ENCODE measurements at regions not wholly inside any gene's neighbourhood (a gene's known extent, or its start where the extent isn't known, plus 50 kb on each side); places are given as distances from the start of the nearest gene placed in this dataset.

- no peak for FAIRE-seq
- H2BK12ac ChIP-seq (ENCODE audit: low read depth, low read length): no peak overlapping the region
- H2BK20ac ChIP-seq (ENCODE audit: low read length): peak overlapping the region; percentile 32; the same call in 1 of the 2 replicates
- H4K91ac ChIP-seq (replicated peaks; ENCODE audit: insufficient read length, low read length): no peak overlapping the region
- H3K79me1 ChIP-seq (ENCODE audit: low read depth, low read length): no peaks in the 10 kb centered on the region
- no peak overlapping the region for H3K14ac ChIP-seq (ENCODE audit: insufficient read length)
- H4K20me1 ChIP-seq (replicated peaks in 1 of 2; ENCODE audit: control insufficient read depth in 1 of 2, insufficient read depth in 2 of 2, low read length in 2 of 2): no peaks in the 10 kb centered on the region
- H3K36me3 ChIP-seq (ENCODE audit: control insufficient read depth in 2 of 4, insufficient read depth in 4 of 4, low read length in 3 of 4): no peaks in the 10 kb centered on the region
- 89% methylated on average over 8 of the region's 8 CpGs; no CpG with 5 or more reads in 1 of the 2 experiments for WGBS, 2 experiments (ENCODE audit: extremely low coverage in 1 of 2, insufficient coverage in 1 of 2, insufficient read length in 1 of 2, insufficient replicate concordance in 2 of 2, low coverage in 1 of 2, low lambda C conversion rate in 2 of 2, missing lambda C conversion rate in 1 of 2)
- no peak overlapping the region for H3K4me3 ChIP-seq (ENCODE audit: extremely low read depth in 1 of 4, insufficient read depth in 2 of 4, low read depth in 3 of 4, low read length in 4 of 4)
- no peak for DNase-seq (ENCODE audit: low read depth in 1 of 2, low spot score in 2 of 2)
- peaks cover 0 to 9% of the 10 kb centered on the region in 2 experiments; a peak in 1 of 4 replicates for H3K9me3 ChIP-seq (ENCODE audit: insufficient read depth in 2 of 2, low read depth in 1 of 2, low read length in 1 of 2)
- H3K23ac ChIP-seq (ENCODE audit: insufficient read length): no peak overlapping the region
- ChIA-PET POLR2A (ENCODE audit: partially characterized antibody) (no interaction called here), CTCF (ENCODE audit: partially characterized antibody) (interaction anchor here (1.5 to 1.7 kb wide), 2 partner anchors 16 to 44 kb away, joined by 4 read pairs; no protein-coding TSS in a partner anchor)
- H3K4me2 ChIP-seq (ENCODE audit: insufficient read depth in 1 of 2, low read depth in 2 of 2, low read length in 2 of 2): no peak overlapping the region
- H2BK15ac ChIP-seq (ENCODE audit: low read length): no peak overlapping the region; the same call in 1 of the 2 replicates
- H3K27me3 ChIP-seq (replicated peaks in 1 of 4; ENCODE audit: control insufficient read depth in 3 of 4, extremely low read depth in 1 of 4, insufficient read depth in 3 of 4, low read length in 3 of 4): no peaks in the 10 kb centered on the region
- H4K5ac ChIP-seq (ENCODE audit: insufficient read length, low read depth, low read length): no peak overlapping the region
- H3K27ac ChIP-seq (ENCODE audit: low read depth, low read length): no peak overlapping the region
- 0 out of 2 replicates have a peak overlapping the region, but pooled peaks have one; percentile 24 for H2AK5ac ChIP-seq (ENCODE audit: low read depth, low read length)
- H2BK5ac ChIP-seq (ENCODE audit: low read depth, low read length): no peak overlapping the region
- no peak overlapping the region for H3K18ac ChIP-seq (ENCODE audit: extremely low read depth, low read length)
- no peaks in the 10 kb centered on the region for H3K23me2 ChIP-seq (ENCODE audit: low read depth, low read length)
- no peak overlapping the region for H4K8ac ChIP-seq (ENCODE audit: extremely low read depth, insufficient read depth, low read length)
- no peak overlapping the region for H2BK120ac ChIP-seq (replicated peaks; ENCODE audit: low read depth, low read length)
- H3K9ac ChIP-seq (replicated peaks in 1 of 4; ENCODE audit: extremely low read depth in 1 of 4, low read depth in 3 of 4, low read length in 3 of 4): no peak overlapping the region
- no peak overlapping the region for H2AFZ ChIP-seq (ENCODE audit: low read length)
- H3K4ac ChIP-seq (replicated peaks; ENCODE audit: insufficient read length, low read depth, low read length): no peak overlapping the region
- no peak overlapping the region for H3K56ac ChIP-seq (replicated peaks; ENCODE audit: insufficient read length, low read depth, low read length)
- 0 out of 7 replicates have a peak, but pooled peaks cover 0 to 2% (median 0%) of the 10 kb centered on the region in 4 experiments for H3K4me1 ChIP-seq (replicated peaks in 1 of 4; ENCODE audit: control insufficient read depth in 3 of 4, insufficient read depth in 4 of 4, low read length in 3 of 4)
- TF ChIP-seq CHD2 (IDR thresholded peaks at IDR 0.05; ENCODE audit: low read length) (no peak), KDM1A (IDR thresholded peaks at IDR 0.05; ENCODE audit: borderline replicate concordance, low read length) (no peak), PHF8 (conservative IDR thresholded peaks at IDR 0.05; ENCODE audit: low read depth, low read length) (no peak), TEAD4 (IDR thresholded peaks at IDR 0.05; ENCODE audit: low read depth, low read length) (no peak), SP2 (IDR thresholded peaks at IDR 0.05; ENCODE audit: low read length) (no peak), EGR1 (IDR thresholded peaks at IDR 0.05; ENCODE audit: borderline replicate concordance, low read depth, low read length) (no peak), CTBP2 (IDR thresholded peaks at IDR 0.05; ENCODE audit: borderline replicate concordance, insufficient read depth, insufficient read length, low read length) (no peak), SRF (IDR thresholded peaks at IDR 0.05; ENCODE audit: low read depth, low read length) (no peak), HDAC6 (IDR thresholded peaks at IDR 0.05; ENCODE audit: low read depth, low read length) (no peak), MAFK (IDR thresholded peaks at IDR 0.05; ENCODE audit: low read depth, low read length) (no peak), EZH2 (IDR thresholded peaks at IDR 0.05; ENCODE audit: low read depth, low read length, severe bottlenecking) (no peak), BCL11A (IDR thresholded peaks at IDR 0.05; ENCODE audit: low read depth in 2 of 2, low read length in 2 of 2) (no peak), SUZ12 (IDR thresholded peaks at IDR 0.05; ENCODE audit: low read length) (no peak)
- no peaks in the 10 kb centered on the region for H3K79me2 ChIP-seq (ENCODE audit: control insufficient read depth in 1 of 2, insufficient read depth in 2 of 2, low read length in 2 of 2)
These were observed 185.0 kb downstream of the ATPSCKMT start for GRCh38 chr5:10064546-10065195.
